ENCODE measurements at regions not wholly inside any gene's neighbourhood (a gene's known extent, or its start where the extent isn't known, plus 50 kb on each side); places are given as distances from the start of the nearest gene placed in this dataset.
"Not testable (repeated sequence)": the region's sequence is repeated elsewhere in the genome, so short reads cannot be mapped to it uniquely, and the experiment has no call there.

DNA sequence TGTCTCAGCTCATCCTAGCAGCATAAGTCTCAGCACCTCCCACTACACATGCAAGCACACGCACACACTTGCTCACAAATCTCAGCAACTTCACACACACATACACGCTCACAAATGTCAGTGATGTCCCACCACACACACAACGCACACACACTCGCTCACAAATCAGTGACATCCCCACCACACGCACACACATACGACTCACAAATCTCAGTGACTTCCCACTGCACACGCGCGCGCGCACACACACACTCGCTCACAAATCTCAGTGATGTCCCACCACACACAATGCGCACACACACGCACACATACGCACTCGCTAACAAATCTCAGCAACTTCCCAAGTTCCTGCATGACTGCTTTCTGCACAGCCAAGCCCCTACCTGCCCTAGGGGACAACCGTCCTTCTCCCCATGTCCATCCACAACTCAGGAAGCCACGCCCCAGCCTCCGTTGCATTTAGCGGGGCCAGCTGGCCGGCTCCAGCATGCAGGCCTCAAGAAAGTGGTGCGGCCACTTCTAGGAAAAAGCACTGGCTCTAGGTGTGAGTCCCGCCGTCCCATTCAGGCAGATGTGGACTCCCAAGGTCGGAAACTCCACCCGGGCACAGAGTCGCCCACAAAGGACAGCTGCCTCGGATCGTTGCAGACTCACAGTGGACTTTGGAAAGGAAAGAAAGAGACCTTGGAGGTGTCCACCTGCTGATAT, 180.1 kb upstream of the SALL3 start:
- in situ Hi-C loops (cut with MboI; ENCODE audit: low sequenced_read_pairs), result no loop called here

DNA sequence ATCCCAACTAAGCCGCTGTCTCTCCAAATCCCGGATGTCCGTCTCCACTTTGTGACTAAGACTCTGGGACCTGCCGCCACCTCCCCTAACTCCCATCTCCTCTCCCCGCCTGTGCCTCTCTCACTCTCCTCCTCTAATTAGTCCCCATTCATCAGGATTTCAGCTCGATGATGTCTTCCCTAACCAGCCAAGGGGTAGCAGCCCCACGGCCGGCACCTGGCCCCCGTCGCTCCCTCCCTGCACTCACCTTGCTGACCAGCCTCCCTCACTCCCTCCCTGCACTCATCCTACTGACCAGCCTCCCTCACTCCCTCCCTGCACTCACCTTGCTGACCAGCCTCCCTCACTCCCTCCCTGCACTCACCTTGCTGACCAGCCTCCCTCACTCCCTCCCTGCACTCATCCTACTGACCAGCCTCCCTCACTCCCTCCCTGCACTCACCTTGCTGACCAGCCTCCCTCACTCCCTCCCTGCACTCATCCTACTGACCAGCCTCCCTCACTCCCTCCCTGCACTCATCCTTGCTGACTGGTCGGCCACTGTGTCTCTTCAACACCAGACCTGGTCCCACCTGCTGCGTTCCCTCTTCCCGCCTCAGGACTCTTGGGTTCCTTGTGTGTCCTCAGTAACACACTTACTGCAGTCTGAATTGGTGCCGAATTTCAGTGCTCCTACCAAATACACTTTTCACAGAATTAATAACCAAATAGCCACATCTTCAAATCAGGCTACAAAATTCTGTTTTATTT, 179.3 kb upstream of the SALL3 start:
- in situ Hi-C loops (cut with MboI; ENCODE audit: low sequenced_read_pairs), result not testable (repeated sequence)

DNA sequence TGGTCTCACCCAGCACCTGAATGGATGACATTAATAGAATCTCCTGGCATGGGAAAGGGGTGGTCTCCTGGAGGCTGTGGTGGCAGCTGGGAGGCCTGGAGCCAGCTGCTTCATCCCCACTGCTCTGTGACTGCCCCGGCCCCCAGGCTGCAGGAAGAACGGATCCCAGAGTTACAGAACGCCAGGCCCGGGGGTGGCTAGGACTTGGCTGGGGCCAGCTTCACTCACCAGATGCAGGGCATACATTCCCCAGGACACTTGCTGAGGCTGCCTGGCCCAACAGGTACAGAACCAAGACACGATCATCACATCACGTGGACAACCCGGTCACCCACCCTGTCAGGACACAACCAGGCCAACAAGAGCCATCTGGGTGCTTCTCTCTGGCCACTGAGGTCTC, 178.6 kb upstream of the SALL3 start:
- in situ Hi-C loops (cut with MboI; ENCODE audit: low sequenced_read_pairs), result no loop called here

DNA sequence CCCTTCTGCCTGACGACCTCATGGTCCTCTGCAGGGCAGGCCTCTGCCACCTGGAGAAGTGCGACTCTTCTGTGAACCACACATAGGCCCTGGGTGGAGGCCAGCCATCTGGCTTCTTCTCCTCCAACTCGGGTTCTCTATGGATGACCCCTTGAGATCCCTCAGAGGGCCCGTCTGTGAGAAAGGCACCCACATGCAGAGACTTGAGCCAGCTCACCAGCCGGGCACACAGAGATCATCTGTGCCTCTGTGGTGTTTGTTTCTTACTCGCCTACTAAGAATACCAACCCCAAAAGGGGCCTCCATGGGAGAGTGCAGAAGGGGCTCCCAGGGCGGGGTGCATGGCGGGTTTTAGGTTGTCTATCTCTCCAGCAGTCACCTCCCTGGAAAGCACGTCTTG, 176.5 kb upstream of the SALL3 start:
- in situ Hi-C loops (cut with MboI; ENCODE audit: low sequenced_read_pairs), result no loop called here

GRCh38 chr18:78804206-78805030, 175.2 kb upstream of the SALL3 start:
- in situ Hi-C loops (cut with MboI; ENCODE audit: low sequenced_read_pairs), result no loop called here

GRCh38 chr18:78805840-78806239, 173.8 kb upstream of the SALL3 start:
- in situ Hi-C loops (cut with MboI; ENCODE audit: low sequenced_read_pairs), result no loop called here

DNA sequence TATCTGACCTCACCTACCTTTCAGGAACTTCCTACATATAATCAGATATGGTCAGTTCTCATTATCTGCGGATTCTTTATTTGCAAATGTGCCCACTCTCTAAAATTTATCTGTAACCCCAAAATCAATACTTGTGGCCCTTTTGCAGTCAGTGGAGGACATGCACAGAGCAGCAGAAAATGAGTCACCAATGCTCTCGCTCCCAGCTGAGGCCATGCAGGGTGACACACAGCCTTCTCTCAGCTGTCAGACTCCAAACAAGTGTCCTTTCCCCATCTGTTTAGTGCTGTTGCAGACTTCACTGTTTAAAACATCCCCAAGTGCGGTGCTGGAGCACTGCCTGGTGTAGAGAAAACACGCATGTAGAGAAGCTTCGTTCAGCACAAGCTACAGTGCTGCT, 171.9 kb upstream of the SALL3 start:
- in situ Hi-C loops (cut with MboI; ENCODE audit: low sequenced_read_pairs), result no loop called here

- in situ Hi-C loops (cut with MboI; ENCODE audit: low sequenced_read_pairs), result no loop called here
Measured at GRCh38 chr18:78809845-78810244, 169.8 kb upstream of the SALL3 start.

DNA sequence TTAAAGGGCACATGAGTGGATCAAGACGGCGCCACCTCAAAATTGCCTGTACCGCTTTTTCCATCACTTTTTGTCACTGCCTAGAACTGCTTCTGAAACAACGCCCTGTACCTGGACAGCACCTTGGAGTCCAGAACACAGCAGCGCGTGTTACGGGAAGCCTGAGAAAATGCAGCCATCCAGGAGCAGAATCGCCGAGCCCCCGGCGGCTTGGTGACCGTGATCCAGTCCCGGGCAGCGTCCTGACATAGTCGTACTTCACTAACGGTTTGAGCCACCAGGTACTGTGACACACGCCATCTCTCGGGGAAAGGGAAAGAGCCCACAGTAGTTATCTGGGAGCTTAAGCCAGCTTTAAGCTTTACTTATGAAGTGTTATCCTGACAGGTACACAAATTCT, 168.9 kb upstream of the SALL3 start:
- in situ Hi-C loops (cut with MboI; ENCODE audit: low sequenced_read_pairs), result no loop called here

- in situ Hi-C loops (cut with MboI; ENCODE audit: low sequenced_read_pairs), result no loop called here
Measured at GRCh38 chr18:78812067-78812466, 167.6 kb upstream of the SALL3 start.

- in situ Hi-C loops (cut with MboI; ENCODE audit: low sequenced_read_pairs), result no loop called here
Measured at GRCh38 chr18:78813156-78813555, 166.5 kb upstream of the SALL3 start.

DNA sequence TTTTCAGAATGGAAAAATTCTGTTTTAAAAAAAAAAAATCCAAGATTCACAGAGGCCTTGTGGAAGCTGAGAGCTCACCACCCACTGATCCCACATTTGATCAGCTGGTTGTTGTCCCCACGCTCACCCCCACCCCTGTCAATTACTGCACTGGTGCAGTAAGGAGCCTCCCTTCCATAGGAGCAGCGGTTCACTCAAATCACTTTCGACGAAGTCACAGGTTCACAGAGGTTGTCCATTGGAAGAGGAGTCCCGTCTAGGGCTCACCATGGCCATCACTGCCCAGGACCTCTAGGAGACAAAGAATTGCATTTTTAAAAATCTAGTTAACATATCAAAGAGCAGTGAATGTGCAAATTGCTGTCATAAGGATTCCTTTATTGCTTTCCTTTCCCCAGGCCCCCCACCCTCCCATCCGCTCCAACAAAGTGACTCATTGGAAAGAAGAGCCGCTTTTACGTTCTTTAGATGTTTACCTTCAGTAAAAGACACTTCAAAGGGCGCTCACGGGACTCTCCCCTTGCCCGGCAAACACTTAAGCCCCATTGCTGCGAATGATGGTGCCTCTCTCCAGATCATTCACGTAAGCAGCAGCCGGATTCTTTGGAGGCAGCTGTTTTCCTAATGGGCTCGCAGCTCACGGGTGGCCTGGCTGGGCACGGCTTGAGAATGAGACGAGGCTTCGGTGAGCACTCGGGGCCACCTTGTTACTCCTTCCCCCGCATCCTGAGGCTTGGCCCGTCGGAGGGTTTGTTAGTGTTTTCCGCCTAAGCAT, 165.5 kb upstream of the SALL3 start:
- in situ Hi-C loops (cut with MboI; ENCODE audit: low sequenced_read_pairs), result no loop called here

DNA sequence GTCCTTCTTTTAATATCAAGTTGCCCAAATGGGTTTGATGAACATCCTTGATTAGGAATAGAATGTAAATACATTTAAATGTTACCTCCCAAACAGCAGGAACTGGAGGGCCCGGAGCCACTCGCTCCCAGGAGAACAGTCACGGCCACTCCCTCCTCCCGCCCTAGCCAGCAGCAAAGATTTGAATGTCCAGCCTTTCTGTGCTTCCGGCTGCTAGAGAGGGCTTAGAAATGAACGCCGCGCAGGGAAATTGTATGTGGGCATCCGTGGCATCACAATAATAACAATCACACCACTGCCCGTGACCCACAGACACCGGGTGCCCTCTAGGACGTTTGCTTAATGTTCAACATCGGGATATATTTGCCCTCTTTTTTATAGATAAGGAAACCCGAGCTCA, 164.9 kb upstream of the SALL3 start:
- in situ Hi-C loops (cut with MboI; ENCODE audit: low sequenced_read_pairs), result no loop called here

GRCh38 chr18:78816114-78816513, 163.5 kb upstream of the SALL3 start:
- in situ Hi-C loops (cut with MboI; ENCODE audit: low sequenced_read_pairs), result no loop called here

DNA sequence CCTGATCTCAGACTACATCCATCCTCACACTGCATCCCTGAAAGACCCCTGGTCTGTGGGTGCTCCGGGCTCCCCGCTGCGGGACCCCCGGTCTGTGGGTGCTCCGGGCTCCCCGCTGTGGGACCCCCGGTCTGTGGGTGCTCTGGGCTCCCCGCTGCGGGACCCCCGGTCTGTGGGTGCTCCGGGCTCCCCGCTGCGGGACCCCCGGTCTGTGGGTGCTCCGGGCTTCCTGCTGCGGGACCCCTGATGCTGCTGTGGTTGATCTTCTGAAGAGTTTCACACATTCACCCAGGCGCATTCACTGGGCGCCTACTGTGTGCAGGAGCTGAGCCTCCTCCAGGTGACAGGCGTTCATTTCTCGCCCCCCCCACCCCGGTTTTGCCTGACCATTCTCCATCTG, 162.7 kb upstream of the SALL3 start:
- in situ Hi-C loops (cut with MboI; ENCODE audit: low sequenced_read_pairs), result no loop called here

- in situ Hi-C loops (cut with MboI; ENCODE audit: low sequenced_read_pairs), result no loop called here
Measured at GRCh38 chr18:78818495-78818894, 161.1 kb upstream of the SALL3 start.

DNA sequence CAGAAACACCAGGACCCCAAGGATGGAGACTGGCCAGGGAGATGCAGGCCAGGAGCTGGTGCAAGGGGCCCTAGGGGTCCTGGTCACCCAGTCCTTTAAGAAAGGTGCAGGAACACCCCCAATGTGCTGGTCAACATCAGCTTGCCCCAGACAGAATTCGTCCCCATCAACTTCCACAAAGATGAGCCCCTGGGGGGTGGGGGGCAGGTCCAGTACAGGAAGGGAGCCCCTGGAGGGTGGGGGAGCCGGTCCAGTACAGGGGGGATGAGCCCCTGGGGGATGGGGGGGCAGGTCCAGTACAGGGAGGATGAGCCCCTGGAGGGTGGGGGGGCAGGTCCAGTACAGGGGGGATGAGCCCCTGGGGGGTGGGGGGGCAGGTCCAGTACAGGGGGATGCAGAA, 160.7 kb upstream of the SALL3 start:
- in situ Hi-C loops (cut with MboI; ENCODE audit: low sequenced_read_pairs), result no loop called here

DNA sequence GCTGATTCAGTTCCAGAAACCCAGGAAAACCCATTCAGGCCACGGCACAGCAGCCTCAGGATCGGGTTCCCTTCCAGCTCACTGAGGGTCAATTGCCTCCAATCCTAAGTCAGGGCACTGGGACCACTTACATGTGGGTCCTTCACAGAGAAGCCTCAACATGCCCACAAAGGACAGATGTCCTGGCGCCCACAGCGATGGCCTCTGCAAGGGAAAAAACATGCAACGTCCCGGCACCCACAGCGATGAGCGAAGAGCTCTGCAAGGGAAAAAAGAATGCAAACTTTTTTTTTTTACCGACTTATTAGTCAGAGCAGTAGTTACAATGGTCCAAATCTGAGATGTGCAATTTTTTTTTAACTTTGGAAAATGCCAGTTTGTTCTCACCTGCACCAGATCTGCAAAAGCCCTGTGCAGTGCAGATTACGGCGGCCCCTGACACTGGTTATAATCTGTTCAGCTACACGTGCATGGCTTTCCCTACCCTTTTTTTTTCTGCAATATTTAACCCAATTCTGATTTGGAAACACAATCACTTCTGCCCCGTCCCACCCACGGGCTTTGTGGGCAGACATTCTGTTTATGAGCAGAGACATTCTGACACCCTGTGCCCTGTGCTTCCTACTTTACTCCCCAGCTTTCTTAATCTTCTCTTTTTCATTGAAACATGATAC, 159.3 kb upstream of the SALL3 start:
- in situ Hi-C loops (cut with MboI; ENCODE audit: low sequenced_read_pairs), result no loop called here

DNA sequence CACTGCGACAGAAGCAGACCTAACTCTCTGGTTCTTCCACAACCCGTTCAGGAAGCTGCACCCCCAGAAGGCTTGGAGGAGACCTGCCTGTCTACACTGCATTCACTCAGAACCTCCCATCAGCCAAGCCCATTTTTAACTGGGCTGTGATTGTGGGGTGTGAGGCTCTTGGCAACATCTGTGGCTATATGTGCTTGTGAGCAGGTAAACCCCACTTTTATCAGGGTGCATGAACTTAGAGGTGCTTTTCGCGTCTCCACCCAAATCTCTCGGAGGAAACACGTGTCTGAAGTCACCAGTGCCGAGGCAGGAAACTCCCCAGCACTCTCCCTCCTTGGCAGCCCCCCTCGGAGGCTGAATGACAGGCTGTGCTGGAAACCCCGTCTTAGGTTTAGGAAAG, 158.2 kb upstream of the SALL3 start:
- in situ Hi-C loops (cut with MboI; ENCODE audit: low sequenced_read_pairs), result no loop called here

GRCh38 chr18:78822171-78822948, 157.3 kb upstream of the SALL3 start:
- in situ Hi-C loops (cut with MboI; ENCODE audit: low sequenced_read_pairs), result no loop called here

Data from HL-60/S4 treated with phorbol 12-myristate 13-acetate at 8.2 ng/mL for 4 days and 3 days (cell line).